ENCODE measurements at regions not wholly inside any gene's neighbourhood (a gene's known extent, or its start where the extent isn't known, plus 50 kb on each side); places are given as distances from the start of the nearest gene placed in this dataset.

DNA sequence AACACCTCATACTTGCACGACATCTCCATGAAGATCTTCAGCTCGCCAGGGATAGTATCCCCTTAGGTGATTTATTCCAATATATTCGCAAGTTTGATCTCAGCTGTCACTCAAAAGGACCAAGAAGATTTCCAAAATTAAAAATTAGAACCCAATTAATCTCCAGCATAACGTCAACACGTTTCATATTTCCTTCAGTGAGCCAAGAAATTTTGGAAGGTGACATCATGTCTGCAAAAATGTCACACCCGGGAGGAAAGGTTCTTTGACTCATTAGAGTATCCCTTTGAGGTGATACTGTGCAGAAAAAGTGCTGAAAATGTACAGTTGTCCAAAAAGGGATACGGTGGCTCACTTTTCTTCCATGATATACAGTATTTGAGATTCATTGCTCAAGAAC, 569.6 kb downstream of the EFNB2 start:
- DNase-seq = no peak

DNA sequence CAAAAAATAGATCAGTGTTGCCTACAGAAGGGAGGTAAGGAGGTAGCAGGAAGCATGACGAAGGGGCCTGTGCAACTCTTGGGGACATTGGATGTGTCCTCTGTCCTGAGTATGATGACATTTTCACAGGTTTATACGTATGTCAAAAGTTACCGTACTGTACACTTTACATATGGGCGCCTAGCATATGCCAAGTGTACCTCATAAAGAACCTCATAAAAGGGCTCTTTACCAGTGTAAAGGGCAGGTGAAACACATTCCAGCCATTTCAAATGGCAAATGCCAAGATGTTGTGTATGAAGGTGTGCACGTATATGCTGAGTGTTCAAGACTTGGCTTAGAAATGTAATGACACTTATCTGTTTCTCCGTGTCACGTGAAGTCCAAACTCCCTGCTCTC, 573.4 kb downstream of the EFNB2 start:
- no peak for DNase-seq

DNA sequence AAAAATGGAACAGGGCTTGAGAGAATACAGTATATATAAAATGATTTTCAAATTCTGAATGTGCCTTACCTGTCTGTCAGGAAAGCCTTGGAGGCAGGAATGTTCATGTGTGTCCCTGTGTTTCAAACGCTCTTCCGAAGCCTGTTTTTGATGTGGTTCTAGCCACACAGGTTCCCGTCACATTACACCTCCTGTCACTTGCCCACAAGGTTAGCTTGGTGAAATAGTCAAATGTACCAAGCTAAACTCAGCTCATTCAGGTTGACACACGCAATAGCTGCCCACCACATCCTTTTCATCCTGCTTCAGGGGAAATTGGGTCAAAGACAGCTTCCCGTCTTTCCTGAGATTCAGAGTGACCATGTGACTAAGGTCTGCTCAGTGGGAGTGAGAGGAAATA, 574.0 kb downstream of the EFNB2 start:
- DNase-seq = no peak

DNA sequence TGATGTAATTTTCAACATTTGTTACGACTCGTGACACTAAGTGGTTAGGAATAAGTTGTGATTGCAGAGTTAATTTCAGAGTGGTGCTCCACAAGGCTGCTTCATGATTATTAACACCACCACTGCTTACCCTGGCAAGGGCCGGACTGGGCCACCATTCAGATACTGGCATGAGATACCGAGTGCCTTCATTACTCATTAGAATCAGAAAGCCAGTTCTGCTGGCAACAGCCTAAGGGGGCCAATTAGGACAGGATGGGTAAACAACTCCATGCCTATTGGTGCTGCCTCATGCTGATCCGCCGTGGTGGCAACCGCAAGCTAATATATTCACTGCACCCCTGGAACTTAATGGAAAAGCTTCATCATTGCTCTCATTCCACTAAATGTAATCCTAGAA, 575.1 kb downstream of the EFNB2 start:
- DNase-seq = no peak

DNA sequence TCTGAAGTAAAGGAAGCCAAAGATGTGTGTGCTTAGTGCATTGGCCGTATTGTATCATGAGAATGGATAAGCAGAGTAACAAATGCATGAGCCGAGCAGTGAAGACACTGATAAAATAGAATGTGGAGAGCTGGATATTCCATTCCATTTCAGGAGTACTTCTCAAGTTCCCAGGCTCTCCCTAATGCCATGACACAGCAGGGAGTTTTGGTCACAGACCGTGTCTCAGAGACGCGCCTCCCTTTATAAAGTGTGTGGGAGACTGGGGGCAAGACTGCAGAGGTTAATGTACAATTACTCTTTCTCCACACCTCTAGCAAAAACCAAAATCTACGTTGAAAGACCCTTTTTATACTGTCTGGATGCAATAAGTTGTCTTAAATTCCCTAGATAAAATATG, 575.6 kb downstream of the EFNB2 start:
- no peak for DNase-seq

DNA sequence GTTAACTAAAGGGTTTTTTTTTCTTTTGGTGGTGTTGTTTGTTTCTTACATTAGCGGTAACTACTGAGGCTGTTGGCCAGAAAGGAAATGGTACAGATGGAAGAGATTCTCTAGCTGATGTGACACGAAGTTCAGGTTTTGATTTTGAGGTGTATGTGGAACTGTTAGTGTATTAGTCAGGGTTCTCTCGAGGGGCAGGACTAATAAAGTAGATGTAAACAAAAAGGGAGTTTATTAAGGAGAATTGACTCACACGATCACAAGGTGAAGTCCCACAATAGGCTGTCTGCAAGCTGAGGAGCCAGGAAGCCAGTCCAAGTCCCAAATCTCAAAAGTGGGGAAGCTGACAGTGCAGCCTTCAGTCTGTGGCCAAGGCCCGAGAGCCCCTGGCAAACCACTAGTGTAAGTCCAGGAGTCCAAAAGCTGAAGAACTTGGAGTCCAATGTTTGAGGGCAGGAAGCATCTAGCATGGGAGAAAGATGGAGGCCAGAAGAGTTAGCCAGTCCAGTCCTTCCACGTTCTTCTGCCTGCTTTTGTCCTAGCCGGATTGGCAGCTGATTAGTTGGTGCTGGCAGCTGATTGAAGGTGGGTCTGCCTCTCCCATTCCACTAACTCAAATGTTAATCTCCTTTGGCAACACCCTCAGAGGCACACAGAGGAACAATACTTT, 577.6 kb downstream of the EFNB2 start:
- no peak for DNase-seq

DNA sequence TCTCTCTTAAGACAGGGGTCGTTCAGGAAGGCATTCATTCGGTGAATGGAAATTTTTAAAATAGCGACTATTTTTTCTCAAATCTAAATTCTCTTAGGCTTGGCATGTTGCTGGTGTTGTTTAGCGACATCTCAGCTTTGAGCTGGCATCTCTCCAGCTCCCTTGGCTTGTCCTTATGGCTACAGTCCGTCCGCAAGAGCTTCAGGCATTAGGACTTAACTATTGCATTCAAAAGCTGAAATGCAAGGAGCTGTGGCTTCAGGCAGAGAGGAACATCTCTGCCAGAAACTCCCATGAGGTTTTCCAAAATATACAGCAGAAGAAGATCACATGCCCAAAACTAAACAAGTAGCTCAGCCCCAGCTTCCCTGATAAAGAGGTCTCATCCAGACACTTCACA, 578.5 kb downstream of the EFNB2 start:
- no peak for DNase-seq

DNA sequence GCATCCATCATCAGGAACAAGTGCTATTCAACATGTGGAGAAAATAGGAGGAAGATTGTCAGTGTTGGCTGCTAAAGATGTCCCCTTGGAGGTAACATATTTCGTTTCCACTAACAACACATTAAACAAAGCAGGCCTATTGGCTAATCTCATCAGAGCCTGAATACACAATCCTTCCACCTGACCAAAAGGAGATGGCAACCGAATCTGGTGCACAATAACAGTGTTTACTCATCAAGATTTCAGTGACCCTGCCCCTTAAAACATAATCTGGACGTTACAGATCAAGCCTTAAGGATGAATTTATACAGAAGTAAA, 582.5 kb downstream of the EFNB2 start:
- DNase-seq = no peak

DNA sequence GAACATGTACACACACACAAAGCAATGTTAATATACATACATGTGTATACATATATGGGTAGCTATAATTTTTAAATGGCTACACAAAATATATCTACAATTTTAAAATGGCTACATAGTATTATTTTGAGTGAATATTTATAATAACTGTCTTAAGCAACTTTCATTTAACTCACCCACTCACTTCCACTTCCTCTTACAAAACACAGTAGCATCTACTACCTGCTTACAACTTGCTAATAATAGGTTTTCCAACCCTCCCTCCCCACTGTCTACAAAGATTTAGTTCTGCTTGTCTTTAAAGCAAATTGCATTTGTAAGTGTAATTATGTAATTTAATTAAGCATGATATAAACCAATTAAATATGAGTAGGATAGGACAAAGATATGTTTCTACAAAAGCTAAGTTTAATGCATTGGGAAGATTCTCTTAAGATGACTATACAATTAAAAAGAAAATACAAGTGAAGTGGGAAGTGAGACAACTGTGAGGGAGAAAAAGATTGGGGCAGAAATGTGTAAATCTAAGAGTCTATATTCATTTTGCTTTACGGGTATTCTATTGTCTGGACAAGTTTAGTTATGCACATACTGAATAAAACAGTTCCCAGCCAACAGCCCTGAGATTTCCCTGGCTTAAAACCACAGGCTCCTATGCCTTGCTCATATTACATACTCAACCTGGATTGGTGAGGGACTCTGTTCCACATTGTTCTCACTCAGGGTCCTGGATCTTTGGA, 583.1 kb downstream of the EFNB2 start:
- DNase-seq = no peak

DNA sequence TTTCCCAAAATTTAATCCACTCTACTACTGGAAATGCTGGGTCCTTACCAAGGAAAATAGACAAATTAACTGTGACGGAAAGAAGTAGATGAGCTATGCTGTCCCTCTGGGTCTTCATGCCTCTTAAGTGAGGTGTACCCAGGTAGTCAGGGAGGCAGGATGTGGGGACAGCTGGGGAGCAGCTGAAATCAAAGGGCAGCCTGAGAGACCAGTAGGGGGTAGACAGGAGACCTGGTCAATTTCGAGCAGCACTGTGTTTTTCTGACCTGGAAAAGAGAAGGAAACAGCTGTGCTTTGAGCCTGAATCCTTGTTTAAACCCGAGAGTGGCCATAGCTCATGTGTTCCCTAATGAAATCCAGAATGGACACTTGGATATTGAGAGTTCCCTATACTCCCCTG, 587.3 kb downstream of the EFNB2 start:
- no peak for DNase-seq

DNA sequence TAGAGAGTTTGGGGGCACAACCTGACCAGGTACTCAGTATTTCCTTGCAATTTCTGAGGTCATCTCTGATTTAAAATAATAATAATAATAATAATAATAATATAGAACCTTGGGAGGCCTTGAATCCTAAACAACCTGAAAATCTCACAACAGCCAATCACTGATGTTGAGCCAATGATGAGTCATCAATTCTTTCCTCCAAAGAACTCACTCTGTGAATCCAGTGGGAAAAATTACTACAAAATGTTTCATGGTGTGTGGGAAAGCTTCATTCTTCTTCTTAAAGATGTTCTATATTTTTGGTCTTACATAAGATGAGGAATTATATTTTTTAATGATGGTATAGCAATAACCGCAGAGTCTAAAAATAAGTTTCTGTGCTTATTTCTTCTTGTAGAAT, 594.6 kb downstream of the EFNB2 start:
- no peak for DNase-seq

DNA sequence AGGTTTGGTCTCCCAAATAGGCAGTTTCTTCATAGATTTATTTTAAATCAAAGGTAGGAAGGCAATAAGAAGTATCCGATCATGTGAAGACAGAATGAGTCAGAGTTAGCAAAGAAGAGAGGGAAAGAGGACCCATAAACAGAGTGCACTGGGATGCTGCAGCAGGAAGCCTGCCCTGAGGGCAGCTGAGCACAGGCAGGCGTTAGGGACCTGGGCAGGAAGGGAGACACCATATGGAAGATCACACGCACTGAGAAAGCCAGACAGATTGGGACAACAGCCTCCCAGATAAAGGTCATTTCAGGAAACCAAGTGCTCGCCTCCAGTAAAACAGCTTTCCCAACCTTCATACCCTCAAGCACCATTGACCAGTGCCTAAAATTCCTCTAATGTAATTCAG, 598.0 kb downstream of the EFNB2 start:
- no peak for DNase-seq

DNA sequence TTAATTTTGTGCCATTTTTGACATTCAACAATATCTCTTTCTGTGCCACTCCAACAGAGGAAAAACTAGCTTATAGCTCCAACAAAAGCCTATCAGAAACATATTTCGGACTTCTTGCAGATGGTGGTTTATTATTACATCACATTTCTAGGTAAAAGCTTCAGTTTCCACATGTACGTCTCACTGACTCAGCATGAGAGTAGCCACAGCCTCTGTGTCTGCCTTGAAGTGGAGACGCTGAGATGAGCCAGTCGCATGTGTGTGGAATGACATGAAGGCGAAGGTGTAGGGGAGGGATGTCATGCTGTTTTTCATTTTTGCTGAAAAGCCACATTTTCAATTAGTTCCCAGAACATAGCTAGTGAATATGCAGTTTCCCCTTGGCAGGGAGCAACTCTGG, 598.6 kb downstream of the EFNB2 start:
- no peak for DNase-seq

DNA sequence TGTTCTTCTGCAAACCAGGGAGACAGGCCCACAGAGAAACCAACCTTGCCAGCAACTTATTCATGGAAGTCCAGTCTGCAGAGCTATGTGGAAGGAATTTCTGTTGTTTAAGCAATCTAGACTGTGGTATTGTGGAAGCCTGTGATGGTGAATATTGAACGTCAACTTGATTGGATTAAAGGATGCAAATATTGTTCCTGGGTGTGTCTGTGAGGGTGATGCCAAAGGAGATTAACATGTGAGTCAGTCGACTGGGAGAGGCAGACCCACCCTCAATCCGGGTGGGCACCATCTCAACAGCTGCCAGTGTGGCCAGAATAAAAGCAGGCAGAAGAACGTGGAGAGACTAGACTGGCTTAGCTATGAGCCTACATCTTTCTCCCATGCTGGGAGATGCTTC, 606.0 kb downstream of the EFNB2 start:
- DNase-seq = no peak

DNA sequence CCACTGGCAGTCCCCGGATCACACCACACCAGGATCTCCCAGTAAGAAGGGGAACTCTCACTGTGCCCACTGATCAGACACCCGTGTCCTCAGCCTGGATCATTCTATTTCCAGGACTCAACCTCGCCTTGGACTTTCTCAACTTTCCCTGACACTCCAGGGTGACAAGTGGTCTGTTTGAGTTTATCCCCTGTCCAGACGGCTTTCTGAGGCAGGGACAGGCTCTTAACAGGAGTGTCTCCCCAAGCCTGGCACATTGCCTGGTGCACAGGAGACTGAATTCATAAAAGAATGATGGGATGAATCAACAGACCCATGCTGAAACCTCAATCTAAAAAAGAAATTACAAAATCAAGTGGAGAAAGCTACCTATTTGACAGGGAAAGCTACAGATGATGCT, 606.6 kb downstream of the EFNB2 start:
- DNase-seq = no peak

DNA sequence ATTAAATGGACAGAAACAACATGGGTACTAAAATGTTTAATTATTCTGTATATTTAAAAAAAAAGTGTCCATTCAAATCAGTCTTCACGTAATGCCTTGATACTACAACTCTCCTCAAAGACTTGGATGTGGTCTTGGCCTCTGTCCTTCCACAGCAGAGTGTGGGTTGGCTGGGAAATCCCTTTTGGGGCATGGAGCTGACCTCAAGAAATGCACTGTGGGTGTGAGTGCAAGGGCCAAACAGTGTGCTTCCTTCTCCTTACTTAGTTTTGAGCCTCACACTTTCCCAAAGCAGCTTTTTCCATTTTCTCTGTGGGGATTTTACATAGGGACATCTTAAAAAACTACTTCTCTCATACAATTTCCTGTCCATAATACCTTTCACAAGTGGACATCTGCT, 607.4 kb downstream of the EFNB2 start:
- DNase-seq = peak in 1 of 2 donors; percentile 1

DNA sequence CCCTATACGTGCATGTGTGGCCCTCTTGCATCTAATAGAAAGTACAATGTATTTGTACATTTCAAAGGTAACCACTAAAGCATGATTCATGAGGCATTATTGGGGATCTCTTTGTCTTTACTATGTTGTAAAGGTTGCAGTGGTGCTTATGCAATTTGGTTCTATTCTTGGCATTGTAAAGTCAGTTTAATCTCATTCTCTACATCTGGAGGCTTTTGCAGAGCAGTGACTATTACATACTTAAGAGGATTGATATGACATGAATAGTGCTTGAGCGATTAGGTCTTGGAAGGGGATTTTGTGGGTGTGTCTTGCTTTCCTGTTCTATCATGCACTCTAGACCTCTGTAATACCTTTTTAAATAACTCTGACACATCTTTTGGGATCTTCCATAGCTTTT, 610.0 kb downstream of the EFNB2 start:
- DNase-seq = no peak

DNA sequence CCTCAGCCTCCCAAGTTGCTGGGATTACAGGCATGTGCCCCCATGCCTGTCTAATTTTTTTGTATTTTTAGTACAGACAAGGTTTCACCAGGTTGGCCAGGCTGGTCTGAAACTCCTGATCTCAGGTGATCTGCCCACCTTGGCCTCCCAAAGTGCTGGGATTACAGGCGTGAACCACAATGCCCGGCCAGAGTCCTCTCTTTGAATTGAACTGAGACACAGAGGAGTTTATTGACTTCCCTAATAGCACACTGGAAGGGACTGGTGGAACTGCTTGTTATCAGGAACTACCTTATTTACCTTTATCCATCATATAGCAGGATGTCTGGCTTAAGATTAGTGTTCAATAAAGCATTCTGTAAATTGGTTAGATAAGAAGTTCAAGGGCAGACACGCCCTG, 613.8 kb downstream of the EFNB2 start:
- DNase-seq = no peak

DNA sequence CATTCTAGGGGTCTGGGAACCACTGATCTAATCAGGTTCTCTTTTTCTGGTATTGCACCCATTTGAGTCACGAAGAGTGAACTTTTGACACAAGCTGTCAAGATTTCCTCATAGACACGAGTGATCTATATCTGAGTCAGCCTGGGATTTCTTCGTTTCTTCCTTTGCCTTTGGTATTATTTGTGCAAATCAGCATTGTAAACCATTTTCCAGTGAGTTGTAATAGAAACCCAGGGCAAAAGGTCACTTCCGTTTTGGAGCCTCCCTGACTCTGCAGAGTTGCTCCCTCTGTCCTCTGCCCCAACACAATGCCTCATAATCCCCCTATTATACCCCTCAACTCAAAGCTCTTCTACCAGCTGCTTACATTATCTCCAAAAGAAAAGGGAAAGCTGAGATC, 615.1 kb downstream of the EFNB2 start:
- DNase-seq = peak in 1 of 2 donors; percentile 4

DNA sequence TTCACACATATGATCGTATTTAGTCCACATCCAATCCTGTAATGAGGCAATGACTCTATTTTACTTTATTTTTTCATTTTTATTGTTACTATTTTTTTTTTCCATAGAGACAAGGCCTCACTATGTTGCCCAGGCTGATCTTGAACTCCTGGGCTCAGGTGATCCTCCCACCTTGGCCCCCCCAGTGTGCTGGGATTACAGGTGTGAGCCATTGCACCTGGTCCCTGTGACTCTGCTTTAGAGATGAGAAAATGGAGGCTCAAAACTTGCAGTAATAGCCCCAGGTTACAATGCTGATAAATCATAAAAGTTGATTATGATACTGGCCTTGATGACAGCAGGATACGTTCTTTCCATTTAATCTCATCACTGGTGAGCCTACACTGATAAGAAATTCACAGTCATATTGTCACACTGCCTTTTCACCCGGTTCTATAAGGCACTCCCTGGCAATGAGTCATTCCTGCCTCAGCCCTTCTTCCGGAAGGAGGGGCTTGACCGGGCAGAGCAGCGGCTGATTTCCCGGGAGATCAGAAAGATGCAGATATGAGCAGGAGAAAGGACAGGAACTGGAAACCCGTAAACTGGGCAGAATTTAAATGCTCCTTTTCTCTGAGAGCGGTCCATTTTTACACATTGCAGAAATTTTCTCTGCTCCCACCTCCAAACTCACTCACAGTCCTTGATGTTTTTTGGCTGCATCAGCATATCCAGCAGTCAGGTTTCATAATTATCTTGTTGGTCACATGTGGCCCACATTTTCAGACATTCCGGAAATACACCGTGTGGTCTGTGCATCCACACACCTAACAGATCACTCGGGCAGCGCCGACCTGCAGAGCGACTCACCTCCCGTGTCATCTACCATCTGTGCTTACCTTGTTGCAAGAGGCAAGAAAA, 616.4 kb downstream of the EFNB2 start:
- no peak for DNase-seq

DNA sequence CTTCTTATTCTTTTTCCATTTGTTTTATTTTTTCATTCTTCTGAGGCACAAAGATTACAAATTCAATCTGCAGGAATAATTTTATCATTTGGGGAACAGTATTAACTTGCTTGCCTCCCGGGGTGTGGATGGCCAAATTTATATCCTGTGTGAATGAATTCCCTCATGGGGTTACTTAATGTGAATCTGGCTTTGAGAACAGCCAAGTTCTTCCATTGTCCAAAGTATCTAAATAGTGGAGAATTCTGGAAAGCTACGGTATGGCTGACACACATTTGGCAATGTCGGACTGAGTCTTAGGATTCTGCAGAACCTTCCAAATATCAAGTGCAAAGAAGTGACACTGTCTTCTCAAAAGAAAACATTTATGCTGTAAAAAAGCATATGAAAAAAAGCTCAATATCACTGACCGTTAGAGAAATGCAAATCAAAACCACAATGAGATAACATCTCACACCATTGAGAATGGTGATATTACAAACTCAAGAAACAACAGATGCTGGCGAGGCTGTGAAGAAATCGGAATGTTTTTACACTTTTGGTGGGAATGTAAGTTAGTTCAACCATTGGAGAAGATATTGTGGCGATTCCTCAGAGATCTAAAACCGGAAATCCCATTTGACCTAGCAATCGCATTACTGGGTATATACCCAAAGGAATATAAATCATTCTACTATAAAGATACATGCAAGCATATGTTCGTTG, 620.2 kb downstream of the EFNB2 start:
- no peak for DNase-seq

DNA sequence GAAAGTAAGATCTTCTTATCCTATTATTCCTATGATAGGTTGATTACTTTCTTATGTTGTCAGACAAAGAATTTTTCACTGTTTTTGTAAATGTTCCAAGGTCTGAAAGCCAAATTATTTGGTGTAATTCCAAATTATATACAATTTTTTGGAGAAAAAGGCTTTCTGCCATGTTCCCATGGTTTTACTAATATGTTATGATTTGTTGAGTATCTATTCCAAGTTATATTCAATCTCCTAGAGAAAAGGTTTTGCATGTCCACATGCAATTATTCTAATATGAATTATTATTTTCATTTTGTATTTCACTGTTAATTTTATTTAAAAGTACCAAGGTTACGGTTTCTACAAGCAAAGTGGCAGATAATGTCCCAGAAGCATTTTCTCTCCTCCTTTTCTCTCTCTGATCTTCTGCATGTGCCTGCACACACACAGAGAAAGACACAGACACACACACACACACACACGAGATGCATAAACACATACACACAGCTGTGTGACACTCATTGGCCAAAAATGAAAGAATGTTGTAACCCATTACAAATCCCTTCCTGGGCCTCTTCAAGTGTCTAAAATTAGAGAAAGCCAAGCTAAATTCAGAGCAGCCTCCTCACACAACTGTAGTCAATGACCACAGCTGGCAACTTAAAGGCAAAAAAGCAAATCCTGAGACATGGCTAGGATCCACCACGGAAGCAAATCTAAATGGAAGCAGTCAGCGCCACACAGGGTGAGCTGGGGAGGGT, 621.0 kb downstream of the EFNB2 start:
- no peak for DNase-seq

DNA sequence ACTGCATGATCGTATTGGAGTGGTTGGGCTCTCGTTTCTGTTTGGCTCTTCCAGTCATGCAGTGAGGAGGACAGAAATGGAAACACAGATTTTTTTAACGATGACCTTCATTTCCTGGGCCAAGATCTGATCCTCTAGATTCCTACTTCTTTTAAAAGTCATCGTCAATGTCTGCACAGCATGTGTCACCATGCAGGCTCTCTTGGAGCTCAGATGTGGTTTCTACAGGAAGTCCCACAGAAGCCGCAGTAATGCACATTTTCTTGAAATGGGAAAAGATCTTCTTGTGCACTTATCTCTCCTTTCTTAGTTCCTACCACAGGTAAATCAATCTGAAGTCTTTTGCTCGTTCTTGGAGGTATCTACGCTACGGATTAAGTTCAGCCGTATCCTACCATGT, 626.9 kb downstream of the EFNB2 start:
- no peak for DNase-seq

Data from inflammatory macrophage treated with lipopolysaccharide for 1 hour (primary cell).